HCT116 (cell line): ENCODE measurements at regions not wholly inside any gene's neighbourhood (a gene's known extent, or its start where the extent isn't known, plus 50 kb on each side); places are given as distances from the start of the nearest gene placed in this dataset.

Source experiments
- SIN3A ChIP-seq: IDR thresholded peaks from 2 replicates; pipeline ENCODE4 v1.6.1; 2012; ENCODE audit warnings: low read depth
- YY1 ChIP-seq: IDR thresholded peaks from 2 replicates; pipeline ENCODE4 v1.6.1; 2011; ENCODE audit warnings: low read length, low read depth, moderate library complexity, mild to moderate bottlenecking; ENCODE audit not compliant: insufficient replicate concordance; ENCODE audit errors: extremely low read depth
- ZNF274 ChIP-seq: fragments of 200-500 bp; sonication (Bioruptor generic); IDR thresholded peaks from 2 replicates; pipeline ENCODE4 v1.6.1; 2014; ENCODE audit warnings: mild to moderate bottlenecking, low read depth, low read length, inconsistent platforms
- TF ChIP-seq, protein P1 (sequence below): IDR thresholded peaks from 2 replicates; pipeline ENCODE4 v1.6.1; 2011; ENCODE audit warnings: mild to moderate bottlenecking, low read length, moderate library complexity; ENCODE audit not compliant: insufficient replicate concordance; ENCODE audit errors: extremely low read depth
- TF ChIP-seq, protein P2 (sequence below), 3 experiments: fragments of 200-600 bp in 1 of 3; sonication (generic) in 1 of 3; IDR thresholded peaks in 2 of 3; conservative IDR thresholded peaks in 1 of 3; 2 replicates each; pipeline ENCODE4 v1.5.1; 2012 to 2017; ENCODE audit warnings: low read depth in 2 of 3, low read length in 2 of 3, antibody characterized with exemption in 1 of 3, borderline replicate concordance in 1 of 3, control low read depth in 1 of 3, mild to moderate bottlenecking in 1 of 3, mixed read lengths in 1 of 3, mixed run types in 1 of 3, moderate library complexity in 1 of 3; ENCODE audit not compliant: insufficient read depth in 1 of 3

DNA sequence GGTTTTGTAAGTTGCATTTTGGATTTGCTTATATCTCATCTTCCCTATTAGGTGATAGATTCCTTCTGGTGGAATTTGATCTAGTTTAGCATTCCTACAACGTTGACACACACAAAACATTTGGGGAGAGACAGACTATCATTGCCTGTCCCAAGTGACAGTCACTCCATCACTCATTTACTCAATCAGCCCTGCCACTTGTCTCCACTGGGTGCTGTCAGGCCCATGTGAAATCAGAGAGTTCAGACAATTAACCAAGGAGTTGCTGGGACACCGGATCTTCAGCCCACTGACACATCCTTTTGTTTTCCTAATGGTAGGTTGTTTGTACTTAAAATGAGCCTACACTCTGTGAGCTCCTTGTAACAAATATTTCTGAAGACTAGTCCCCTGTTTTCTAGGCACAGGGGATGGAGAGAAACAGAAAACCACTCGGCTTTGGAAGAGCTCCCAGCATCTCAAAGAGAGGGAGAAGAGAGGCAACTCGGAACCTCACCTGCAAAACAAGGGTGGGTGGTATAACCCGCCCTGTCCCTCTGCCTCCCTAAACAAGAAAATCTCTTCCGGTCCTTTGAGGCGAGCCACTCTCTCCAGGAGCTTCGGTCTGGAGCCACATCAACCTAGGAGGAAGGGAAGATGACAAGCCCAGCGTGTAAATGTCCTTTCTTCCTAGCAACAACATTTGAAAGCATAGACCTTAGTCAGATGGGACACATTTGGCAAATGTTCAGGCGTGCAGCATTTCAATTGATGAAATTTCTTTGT is 440.9 kb upstream of the KLF12 start:
- TF ChIP-seq, protein P1, sequence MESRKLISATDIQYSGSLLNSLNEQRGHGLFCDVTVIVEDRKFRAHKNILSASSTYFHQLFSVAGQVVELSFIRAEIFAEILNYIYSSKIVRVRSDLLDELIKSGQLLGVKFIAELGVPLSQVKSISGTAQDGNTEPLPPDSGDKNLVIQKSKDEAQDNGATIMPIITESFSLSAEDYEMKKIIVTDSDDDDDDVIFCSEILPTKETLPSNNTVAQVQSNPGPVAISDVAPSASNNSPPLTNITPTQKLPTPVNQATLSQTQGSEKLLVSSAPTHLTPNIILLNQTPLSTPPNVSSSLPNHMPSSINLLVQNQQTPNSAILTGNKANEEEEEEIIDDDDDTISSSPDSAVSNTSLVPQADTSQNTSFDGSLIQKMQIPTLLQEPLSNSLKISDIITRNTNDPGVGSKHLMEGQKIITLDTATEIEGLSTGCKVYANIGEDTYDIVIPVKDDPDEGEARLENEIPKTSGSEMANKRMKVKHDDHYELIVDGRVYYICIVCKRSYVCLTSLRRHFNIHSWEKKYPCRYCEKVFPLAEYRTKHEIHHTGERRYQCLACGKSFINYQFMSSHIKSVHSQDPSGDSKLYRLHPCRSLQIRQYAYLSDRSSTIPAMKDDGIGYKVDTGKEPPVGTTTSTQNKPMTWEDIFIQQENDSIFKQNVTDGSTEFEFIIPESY, result no peak
- TF ChIP-seq YY1 (no peak), SIN3A (no peak), ZNF274 (no peak)
- TF ChIP-seq, protein P2, sequence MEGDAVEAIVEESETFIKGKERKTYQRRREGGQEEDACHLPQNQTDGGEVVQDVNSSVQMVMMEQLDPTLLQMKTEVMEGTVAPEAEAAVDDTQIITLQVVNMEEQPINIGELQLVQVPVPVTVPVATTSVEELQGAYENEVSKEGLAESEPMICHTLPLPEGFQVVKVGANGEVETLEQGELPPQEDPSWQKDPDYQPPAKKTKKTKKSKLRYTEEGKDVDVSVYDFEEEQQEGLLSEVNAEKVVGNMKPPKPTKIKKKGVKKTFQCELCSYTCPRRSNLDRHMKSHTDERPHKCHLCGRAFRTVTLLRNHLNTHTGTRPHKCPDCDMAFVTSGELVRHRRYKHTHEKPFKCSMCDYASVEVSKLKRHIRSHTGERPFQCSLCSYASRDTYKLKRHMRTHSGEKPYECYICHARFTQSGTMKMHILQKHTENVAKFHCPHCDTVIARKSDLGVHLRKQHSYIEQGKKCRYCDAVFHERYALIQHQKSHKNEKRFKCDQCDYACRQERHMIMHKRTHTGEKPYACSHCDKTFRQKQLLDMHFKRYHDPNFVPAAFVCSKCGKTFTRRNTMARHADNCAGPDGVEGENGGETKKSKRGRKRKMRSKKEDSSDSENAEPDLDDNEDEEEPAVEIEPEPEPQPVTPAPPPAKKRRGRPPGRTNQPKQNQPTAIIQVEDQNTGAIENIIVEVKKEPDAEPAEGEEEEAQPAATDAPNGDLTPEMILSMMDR (IDR thresholded peaks at IDR 0.05 in 2 of 3, conservative IDR thresholded peaks at IDR 0.05 in 1 of 3; ENCODE audit: borderline replicate concordance in 1 of 3, insufficient read depth in 1 of 3, low read depth in 2 of 3, low read length in 2 of 3), result no peak
